ENCODE measurements at regions not wholly inside any gene's neighbourhood (a gene's known extent, or its start where the extent isn't known, plus 50 kb on each side); places are given as distances from the start of the nearest gene placed in this dataset.

DNA sequence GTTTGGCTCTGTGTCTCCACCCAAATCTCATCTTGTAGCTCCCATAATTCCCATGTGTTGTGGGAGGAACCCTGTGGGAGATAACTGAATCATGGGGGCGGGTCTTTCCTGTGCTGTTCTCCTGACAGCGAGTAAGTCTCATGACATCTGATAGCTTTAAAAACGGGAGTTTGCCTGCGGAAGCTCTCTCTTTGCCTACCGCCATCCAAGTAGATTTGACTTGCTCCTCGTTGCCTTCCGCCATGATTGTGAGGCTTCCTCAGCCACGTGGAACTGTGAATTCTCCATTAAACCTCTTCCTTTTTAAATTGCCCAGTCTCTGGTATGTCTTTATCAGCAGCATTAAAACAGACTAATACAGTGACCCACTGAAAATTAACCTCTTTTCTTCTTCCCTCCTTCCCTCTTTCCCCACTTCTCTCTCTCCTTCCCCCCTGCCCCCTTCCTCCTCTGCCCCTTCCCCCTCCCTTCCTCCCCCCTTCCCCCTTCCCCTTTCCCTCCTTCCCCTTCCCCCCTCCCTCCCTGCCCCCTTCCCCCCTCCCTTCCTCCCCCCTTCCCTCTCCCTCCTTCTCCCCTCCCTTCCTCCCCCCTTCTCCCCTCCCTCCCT is 818.8 kb downstream of the SLC4A3 start:
- no peak for ATAC-seq

DNA sequence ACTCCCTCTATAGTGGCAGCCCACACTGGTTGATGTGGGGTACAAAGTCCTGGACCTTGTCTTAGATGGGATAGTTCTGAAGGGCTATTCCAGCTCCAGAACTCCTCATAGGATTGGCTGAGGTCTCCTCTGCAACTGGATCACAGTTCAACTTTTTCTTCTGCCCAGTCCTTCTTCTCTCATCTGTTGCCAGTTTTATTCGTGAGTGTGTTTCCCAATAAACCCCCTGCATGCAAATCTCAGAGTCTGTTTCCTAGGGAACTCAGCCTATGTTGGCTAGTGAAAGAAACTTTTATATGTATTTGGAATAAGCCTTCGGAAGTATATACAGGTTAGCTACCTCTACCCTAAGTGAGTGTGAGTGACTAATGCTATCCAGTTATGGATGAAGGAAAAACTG is 823.4 kb downstream of the SLC4A3 start:
- intact Hi-C loops (cut with DNase I) = no loop called here
- no peak for ATAC-seq
- DNase-seq (ENCODE audit: low spot score) = no peak

More for the DNA sequence above, 818.8 kb downstream of the SLC4A3 start:
- intact Hi-C loops (cut with DNase I) = no loop called here
- no peak for DNase-seq (ENCODE audit: low spot score)

DNA sequence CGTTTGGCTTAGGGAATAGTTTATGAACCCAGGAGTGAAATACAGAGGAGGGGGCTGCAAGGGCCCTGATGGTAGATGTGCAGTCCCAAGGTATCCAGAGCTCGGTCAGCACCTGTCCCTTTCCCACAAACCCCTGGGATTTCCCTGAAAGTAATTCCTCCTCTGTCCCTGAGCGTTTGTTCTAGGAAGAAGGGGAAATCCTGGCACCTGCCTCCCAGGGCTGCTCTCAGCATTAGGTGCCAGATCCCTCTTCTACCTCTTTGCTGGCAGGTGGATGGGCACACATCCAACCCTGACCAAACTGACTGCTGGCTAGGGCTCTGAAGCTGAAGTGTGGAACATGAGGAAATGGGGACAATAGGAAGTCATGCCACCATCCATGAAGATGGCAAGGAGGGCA is 824.0 kb downstream of the SLC4A3 start:
- intact Hi-C loops (cut with DNase I) = no loop called here
- ATAC-seq (no peak), DNase-seq (ENCODE audit: low spot score) (no peak)

DNA sequence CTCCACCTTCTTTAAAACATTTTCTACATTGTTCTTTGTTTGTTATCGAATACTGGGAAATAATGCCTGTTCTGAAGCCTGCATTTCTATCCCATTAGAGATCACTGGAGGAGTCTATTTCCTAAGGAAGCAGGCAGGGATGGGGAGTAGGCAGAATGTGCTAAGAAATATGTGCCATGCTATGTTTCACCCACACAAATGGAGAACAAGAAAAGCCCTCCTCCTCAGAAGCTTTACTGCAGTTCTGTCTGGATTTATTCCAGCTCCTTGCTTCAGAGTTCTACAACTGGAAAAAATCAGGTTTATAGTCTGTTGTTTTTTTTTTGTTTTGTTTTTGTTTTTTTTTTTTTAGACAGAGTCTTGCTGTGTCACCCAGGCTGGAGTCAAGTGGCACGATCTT is 825.1 kb downstream of the SLC4A3 start:
- DNase-seq (ENCODE audit: low spot score) (no peak), ATAC-seq (no peak)
- intact Hi-C loops (cut with DNase I) = no loop called here

DNA sequence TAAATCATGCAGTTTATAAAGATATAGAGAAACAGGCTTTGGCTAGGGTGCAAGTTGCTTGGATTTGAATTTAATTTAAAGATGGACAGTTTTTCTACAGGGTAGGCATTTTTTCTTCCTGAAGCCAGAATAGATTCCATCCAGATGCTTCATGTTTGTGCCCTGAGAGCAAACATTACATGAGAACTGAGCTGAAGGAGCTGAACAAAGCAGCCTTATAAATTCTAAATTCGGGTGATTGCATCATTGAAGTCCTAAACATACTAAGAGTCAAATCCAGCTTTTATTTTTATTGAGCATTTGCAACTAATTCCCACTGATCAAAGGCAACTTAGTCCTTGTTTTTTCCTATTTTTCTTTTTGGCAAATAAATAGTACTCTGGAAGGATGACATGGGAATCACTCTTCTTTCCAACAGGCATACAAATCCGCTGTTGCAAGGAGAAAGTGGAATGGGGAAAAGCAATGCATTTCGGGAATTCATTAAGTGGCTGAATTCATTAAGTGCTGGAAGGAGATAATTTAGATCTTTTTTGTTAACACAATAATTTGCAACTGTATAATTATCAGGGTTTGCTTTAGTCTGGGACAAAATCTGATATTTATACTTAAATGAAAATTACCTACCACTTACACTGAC is 828.0 kb downstream of the SLC4A3 start:
- intact Hi-C loops (cut with DNase I) = no loop called here
- DNase-seq (ENCODE audit: low spot score) (no peak), ATAC-seq (peak; percentile 74)

DNA sequence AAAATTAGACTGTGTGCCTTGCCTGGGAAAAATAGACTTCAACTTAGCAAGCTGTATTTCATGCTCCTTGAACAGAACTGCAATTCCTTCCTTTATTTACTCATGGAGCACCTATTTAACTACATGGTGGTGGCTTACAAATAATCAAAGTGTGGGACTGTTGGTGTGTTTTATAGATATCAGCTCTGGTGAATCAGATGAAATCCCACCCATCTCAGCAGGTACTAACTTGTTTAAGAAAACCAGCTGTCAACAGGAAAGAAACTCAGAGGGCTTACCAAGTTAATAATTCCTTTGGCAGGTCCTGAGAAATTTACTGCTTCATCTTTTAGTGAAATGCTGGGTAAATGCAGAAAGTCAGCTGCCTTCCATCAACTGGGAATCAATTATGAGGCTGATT is 830.6 kb downstream of the SLC4A3 start:
- no peak for ATAC-seq

DNA sequence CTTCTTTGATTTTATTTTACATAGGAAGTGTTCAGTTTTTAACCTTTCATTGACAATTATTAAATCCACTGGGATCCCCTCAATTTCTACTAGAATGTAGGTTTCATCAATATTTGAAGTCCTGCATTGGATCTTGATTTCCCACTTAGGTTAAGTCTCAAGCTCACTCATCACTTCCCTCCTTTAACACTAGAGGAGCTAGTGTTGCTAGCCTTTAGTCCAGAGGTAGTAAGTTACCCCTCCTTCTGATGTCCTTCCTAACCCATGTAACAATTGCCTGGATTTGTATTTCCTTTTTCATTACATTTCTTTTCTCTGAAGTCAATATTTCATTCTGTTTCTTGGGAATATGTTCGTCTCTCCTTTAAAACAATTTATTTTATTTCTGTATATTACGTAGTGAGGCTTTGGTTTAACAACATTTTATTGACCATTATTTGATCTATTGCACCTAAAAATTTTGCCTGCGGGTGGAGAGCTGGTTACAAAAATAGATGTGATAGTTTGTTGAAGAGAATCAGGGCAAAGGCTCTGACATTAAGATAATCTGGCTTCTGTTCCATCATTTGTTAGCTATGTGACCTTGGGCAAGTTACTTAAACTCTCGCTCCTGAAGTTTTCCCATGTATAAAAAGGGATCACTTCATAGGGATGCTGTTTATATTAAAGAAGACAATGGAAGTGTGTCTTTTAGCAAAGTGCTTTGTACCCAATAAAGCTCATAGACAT is 833.0 kb downstream of the SLC4A3 start:
- intact Hi-C loops (cut with DNase I) = no loop called here
- DNase-seq (ENCODE audit: low spot score) = no peak
- ATAC-seq = no peak

More for the DNA sequence above, 830.6 kb downstream of the SLC4A3 start:
- intact Hi-C loops (cut with DNase I) = no loop called here
- DNase-seq (ENCODE audit: low spot score) = no peak

DNA sequence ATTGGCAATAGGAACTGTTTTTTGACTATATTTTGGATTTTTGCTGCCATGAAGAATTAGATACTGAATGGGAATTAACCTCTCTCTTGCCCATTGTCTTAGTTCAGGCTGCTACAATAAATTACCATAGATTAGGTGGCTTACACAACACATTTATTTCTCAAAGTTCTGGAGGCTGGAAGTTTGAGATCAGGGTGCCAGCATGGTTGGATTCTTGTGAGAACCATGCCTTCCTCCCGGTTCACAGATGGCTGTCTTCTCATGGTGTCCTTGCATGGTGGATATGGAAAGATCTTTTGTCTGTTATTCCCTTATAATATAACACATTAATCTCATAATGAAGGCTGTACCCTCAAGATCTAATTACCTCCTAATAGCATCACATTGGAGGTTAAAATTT is 836.4 kb downstream of the SLC4A3 start:
- intact Hi-C loops (cut with DNase I) = no loop called here
- no peak for DNase-seq (ENCODE audit: low spot score)
- ATAC-seq = no peak

DNA sequence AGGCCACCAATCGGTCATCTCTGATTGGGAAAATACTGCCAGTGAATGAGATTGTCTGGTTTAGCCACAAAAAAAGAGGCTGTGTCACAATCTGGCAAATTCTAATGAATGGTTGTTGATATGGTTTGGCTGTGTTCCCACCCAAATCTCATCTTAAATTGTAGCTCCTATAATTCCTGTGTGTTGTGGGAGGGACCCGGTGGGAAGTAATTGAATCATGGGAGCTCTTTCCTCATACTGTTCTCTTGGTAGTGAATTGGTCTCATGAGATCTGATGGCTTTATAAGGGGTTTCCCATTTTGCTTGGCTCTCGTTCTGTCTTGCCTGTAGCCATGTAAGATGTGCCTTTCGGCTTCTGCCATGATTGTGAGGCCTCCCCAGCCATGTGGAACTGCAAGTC is 838.3 kb downstream of the SLC4A3 start:
- intact Hi-C loops (cut with DNase I) = no loop called here
- ATAC-seq (no peak), DNase-seq (ENCODE audit: low spot score) (no peak)

DNA sequence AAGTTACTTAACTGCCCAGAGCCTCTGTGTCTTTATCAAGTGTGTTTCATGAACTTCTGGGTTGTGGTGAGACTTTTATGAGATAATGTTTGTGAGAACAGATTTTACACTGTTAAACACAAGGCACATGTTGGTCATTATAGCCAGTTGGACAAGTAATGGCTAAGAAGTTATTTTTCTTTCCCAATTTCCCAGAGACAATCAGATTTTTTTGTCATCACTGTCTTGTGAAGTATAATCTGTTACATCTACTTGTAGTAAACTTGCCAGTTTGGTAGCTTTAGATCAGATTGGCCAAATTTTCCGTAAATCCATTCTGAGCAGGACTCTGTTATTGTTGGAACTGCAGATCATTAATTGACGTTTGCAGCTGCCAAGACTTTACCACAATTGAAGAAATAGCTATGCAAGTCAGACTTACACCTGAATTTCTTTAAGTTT is 838.8 kb downstream of the SLC4A3 start:
- ATAC-seq (peak; percentile 51), DNase-seq (ENCODE audit: low spot score) (no peak)
- intact Hi-C loops (cut with DNase I) = no loop called here

DNA sequence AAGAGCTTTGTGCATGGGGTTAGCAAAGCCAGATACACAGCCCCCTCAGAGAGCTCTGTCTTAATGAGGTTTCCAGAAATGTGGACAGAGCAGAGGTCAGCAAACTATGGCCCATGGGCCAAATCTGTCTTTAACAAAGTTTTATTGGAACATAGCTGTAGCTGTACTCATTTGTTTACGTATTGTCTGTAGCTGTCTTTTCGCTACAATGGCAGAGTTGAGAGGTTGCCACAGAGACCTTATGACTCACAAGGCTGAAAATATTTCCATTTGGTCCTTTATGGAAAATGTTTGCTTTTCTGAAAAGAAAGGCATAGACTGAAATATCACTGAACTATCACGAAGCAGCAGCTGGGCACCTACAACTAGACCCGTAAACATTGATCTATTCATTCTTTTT is 841.8 kb downstream of the SLC4A3 start:
- no peak for ATAC-seq
- intact Hi-C loops (cut with DNase I) = no loop called here
- DNase-seq (ENCODE audit: low spot score) = no peak

DNA sequence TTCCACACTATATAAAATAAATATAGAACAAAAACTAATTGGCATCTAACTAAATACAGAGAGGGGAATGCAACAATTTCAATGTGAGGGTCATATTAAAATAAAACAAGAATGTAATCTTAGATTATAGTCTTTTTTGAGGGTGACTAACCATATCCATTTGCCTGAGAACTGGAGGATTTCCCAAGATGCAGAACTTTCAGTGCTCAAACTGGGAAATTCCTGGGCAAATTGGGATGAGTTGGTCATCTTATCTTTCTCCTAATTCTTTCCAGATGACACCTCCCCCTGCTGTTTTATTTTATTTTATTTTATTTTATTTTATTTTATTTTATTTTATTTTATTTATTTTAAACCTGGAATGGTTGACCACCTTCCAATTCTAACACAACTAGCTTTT is 846.2 kb downstream of the SLC4A3 start:
- no peak for ATAC-seq
- intact Hi-C loops (cut with DNase I) = no loop called here
- DNase-seq (ENCODE audit: low spot score) = no peak

DNA sequence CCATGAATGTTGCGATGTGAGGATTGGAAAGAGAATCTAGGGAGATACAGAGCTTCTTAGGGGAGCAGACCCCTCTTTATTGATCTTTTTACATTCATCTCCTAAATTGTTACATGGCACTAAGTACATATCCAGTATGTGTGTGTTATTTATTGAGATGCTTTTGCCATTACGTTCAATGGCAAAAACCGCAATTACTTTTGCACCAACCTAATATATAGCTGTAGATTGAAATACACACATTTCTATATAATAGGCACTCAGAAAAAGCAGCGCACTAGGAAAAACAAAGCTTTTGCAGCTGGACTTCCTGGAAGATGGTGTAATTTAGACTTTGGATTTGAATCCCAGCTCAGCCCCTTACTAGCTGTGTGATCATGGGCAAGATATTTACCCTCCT is 849.4 kb downstream of the SLC4A3 start:
- ATAC-seq (no peak), DNase-seq (ENCODE audit: low spot score) (no peak)
- intact Hi-C loops (cut with DNase I) = no loop called here

DNA sequence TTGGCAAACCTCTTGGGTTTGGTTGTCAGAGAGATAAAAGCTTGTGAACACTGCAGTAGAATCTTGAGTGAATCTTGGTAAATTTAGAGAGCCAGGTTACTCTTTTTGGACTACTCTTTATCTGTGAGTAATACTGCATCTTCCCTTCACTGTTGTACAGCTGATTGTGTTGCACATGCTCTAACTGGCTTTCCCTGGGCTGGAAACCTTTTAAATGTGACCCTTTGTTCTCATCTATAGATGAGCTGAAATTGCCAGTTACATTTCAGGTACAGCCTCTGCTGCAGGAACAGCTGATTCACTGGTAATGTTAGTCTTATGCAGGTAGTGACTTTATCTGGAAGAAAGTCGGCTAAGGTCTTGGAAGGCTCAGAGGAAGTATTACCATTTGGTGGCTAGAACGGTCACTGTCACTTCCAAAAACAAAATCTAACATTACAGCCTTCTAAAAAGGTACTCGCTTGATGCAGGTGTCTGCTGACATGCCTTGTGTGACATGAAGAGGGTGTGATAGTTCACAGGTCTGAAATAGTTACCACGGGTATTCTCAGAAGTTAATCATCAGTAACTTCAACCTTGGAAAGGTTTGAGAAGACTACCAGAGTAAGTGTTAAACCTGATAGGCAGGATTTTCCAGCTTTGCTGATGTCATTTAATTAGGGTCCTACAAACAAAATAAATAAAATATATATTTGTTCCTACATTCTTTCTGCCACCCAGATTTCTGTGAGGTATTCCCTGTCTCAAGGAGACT is 851.1 kb downstream of the SLC4A3 start:
- ATAC-seq (no peak), DNase-seq (ENCODE audit: low spot score) (no peak)
- intact Hi-C loops (cut with DNase I) = no loop called here

DNA sequence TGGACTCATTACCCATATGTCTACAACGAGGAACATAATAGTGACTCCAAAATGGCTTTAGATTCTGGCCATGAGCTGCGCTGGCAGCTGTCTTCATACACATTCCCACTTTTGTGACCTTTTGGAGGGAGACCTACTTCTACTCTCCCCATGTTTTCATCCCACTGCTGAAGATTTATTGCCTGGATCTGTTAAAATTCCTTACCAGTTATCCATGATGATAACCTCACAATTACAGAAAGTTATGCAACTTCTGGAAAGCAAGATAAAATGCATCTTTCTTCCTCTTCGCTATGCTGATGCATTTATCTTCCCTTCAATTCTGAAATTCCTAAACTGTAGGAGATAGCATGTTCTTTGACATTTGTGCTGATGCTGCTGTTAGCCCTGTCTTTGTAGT is 855.3 kb downstream of the SLC4A3 start:
- intact Hi-C loops (cut with DNase I) = no loop called here
- no peak for ATAC-seq
- DNase-seq (ENCODE audit: low spot score) = no peak

DNA sequence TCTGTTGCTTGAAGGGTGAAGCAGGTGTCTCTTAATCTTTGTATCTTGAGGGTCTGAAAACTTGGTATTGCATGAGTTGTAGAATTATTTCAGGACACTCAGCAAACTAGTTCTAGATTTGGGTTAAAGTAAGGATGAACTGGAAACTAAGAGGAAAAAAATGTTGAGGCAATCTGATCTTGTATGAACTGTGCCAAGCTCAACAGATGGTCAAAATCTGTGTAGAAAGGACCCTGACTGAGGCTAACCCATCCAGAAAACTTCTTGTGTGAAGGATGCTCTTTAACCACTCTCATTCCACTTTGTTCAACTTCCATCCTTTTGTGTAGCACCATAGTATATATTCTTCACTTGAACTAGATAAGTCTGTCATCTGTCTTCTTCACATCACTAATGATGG is 861.7 kb downstream of the SLC4A3 start:
- intact Hi-C loops (cut with DNase I) = no loop called here
- ATAC-seq (no peak), DNase-seq (ENCODE audit: low spot score) (no peak)

DNA sequence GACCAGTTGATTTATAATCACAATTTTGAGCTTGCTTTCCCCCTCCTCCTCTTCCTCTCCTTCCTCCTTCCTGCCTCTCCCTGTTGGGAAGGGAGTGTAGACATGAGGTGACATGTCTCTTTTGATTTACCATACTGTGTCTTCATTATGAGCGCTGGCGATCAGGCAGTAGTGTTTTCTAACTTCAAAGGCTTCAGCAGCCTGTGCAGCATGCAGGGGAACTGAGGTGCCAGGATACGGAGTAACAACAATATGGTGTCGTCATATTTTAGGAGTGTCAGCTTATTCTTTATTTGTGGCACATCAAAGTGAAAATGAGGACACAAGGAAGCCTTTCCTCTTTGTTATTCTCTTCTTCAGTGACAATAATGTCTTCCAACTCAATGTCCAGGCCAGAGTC is 864.2 kb downstream of the SLC4A3 start:
- no peak for DNase-seq (ENCODE audit: low spot score)
- intact Hi-C loops (cut with DNase I) = no loop called here
- ATAC-seq = no peak

DNA sequence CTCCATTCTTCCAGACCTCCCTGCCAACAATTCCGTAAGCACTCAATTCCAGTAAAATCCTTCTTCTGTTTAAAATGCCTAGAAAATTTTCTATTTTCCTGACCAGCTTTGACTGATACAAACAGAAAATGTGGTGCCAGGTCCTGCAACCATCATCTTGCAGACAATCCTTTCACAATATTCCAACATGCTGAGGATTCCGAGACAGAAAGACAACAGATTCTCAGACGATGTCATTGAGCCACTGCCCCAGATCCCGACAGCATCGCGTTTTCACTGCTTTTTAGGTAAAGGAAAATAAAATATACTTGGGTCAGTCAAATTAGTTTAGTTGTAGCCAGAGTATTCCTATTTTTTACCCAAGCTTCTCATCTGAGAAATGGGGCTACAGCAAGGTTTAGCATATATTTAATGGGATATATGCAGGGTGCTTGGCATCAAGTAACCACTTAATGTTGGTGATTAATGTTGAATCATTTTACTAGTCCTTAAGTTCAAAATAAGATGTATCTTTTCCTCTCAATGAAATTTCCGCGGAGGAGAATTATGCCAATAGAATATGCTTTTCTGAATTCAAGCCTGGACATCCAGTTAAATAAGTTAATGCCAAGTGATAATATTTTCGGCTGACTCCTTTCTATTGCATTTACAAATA is 866.6 kb downstream of the SLC4A3 start:
- DNase-seq (ENCODE audit: low spot score) (no peak), ATAC-seq (no peak)
- intact Hi-C loops (cut with DNase I) = no loop called here

DNA sequence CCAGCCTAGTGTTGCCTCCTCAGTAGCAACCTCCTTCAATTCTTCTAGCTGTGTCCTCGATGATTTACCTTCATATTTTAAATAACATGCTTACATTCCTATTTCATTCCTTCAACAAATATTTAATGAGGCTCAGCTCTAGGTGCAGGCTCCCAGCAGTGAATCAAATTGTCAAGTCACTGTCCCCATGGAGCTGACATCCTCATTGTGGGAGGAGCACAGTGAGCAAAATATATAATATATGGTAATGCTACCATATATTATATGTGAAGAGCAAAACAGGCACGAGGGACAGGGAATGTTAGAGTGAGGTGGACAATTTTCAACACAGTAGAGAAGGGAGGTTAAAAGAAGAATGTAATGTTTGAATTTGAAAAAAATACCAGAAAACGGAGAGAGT is 869.1 kb downstream of the SLC4A3 start:
- DNase-seq (ENCODE audit: low spot score) (no peak), ATAC-seq (no peak)
- intact Hi-C loops (cut with DNase I) = no loop called here
